HepG2 (cell line): ENCODE measurements at regions not wholly inside any gene's neighbourhood (a gene's known extent, or its start where the extent isn't known, plus 50 kb on each side); places are given as distances from the start of the nearest gene placed in this dataset.

Experiments
- ATAC-seq: fragments of 200-7000 bp; cut with Tn5 transposase; 3 replicates; pipeline ENCODE4 v1.9.1; 2020; ENCODE audit warnings: mild to moderate bottlenecking, moderate library complexity
- BruUV-seq: library from RNA; stranded (reverse); fragments of 400-500 nt; replicated peaks from 2 replicates; lab custom pipeline; 2021; lab: Mats Ljungman, UMichigan
- CTCF ChIA-PET: fragments of 300-600 bp; formaldehyde crosslinking; extraction: SDS; loops from one replicate; lab custom pipeline; 2021; ENCODE audit warnings: low total read pairs, inconsistent platforms, low intra/inter-chr PET ratio; lab: Yijun Ruan, JAX
- POLR2A ChIA-PET: fragments of 350-600 bp; sonication (Branson Sonifier 250); formaldehyde crosslinking; loops from one replicate; lab custom pipeline; 2020; ENCODE audit warnings: antibody characterized with exemption, inconsistent platforms; lab: Yijun Ruan, JAX
- DNase-seq: peaks from one replicate; pipeline ENCODE4 v3.0.0-alpha.2; 2015; ENCODE audit warnings: low spot score
- FAIRE-seq: peaks from 3 replicates; lab custom pipeline; 2011; peaks lifted over from hg19 to GRCh38; lab: Jason Lieb, UNC
- H2AFZ ChIP-seq: one replicate; pipeline ENCODE4 v1.6.1; 2011; ENCODE audit warnings: low read length, inconsistent platforms
- H3K27ac ChIP-seq: fragments of 300-600 bp; 3 replicates; pipeline ENCODE4 v1.8.0; 2011; ENCODE audit warnings: mixed run types, mild to moderate bottlenecking, mixed read lengths, low read length, inconsistent platforms; ENCODE audit not compliant: insufficient read depth; ENCODE audit errors: extremely low read length
- H3K27me3 ChIP-seq, 2 experiments: fragments of 200-600 bp in 1 of 2; 2 replicates in 1 of 2; 3 replicates in 1 of 2; pipeline versions ENCODE4 v1.6.0 to v1.8.0; 2011; ENCODE audit warnings: low read length in 2 of 2, mild to moderate bottlenecking in 2 of 2, moderate library complexity in 2 of 2, inconsistent platforms in 1 of 2; ENCODE audit not compliant: insufficient read depth in 2 of 2, control insufficient read depth in 1 of 2
- H3K36me3 ChIP-seq, 2 experiments: fragments of 200-600 bp in 1 of 2; replicated peaks in 1 of 2; 2 replicates in 1 of 2; 3 replicates in 1 of 2; pipeline versions ENCODE4 v1.5.1 to v1.8.0; 2011; ENCODE audit warnings: low read length in 2 of 2, inconsistent platforms in 1 of 2; ENCODE audit not compliant: insufficient read depth in 2 of 2, control insufficient read depth in 1 of 2
- H3K4me1 ChIP-seq: 2 replicates; pipeline ENCODE4 v1.5.1; 2012; ENCODE audit warnings: low read length, inconsistent platforms; ENCODE audit not compliant: insufficient read depth
- H3K4me2 ChIP-seq: 2 replicates; pipeline ENCODE4 v1.6.0; 2011; ENCODE audit warnings: low read depth, low read length, inconsistent platforms
- H3K4me3 ChIP-seq, 3 experiments: fragments of 200-600 bp in 1 of 3; sonication (generic), shearing (Covaris generic) in 1 of 3; replicated peaks in 1 of 3; 2 replicates each; pipeline ENCODE4 v1.5.1; 2011 to 2016; ENCODE audit warnings: low read length in 3 of 3, inconsistent platforms in 2 of 3, low read depth in 2 of 3, mild to moderate bottlenecking in 2 of 3, control low read depth in 1 of 3, mixed read lengths in 1 of 3; ENCODE audit not compliant: insufficient read depth in 1 of 3
- H3K79me2 ChIP-seq: one replicate; pipeline ENCODE4 v1.6.1; 2011; ENCODE audit warnings: low read length, inconsistent platforms; ENCODE audit not compliant: insufficient read depth
- H3K9ac ChIP-seq: 2 replicates; pipeline ENCODE4 v1.6.0; 2011; ENCODE audit warnings: mild to moderate bottlenecking, low read depth, low read length, inconsistent platforms; ENCODE audit not compliant: insufficient read depth
- H3K9me3 ChIP-seq: 2 replicates; pipeline ENCODE4 v1.5.1; 2012; ENCODE audit warnings: mild to moderate bottlenecking, low read length
- H4K20me1 ChIP-seq: 2 replicates; pipeline ENCODE4 v1.6.0; 2011; ENCODE audit warnings: inconsistent platforms, mild to moderate bottlenecking, low read length, moderate library complexity; ENCODE audit not compliant: insufficient read depth
- HMG20A ChIP-seq: IDR thresholded peaks from 2 replicates; pipeline ENCODE4 v1.6.1; 2016; ENCODE audit warnings: borderline replicate concordance
- IRF1 ChIP-seq: sonication (generic); formaldehyde crosslinking; IDR thresholded peaks from 2 replicates; pipeline ENCODE4 v1.4.0; 2020; ENCODE audit warnings: low read depth, mild to moderate bottlenecking, missing genetic modification reagents
- KDM3A ChIP-seq: IDR thresholded peaks from 2 replicates; pipeline ENCODE4 v1.6.1; 2018; ENCODE audit warnings: low read depth, missing compliant biosample characterization
- POLR2AphosphoS2 ChIP-seq: IDR thresholded peaks from 2 replicates; pipeline ENCODE4 v1.6.1; 2011; ENCODE audit warnings: low read depth, low read length, improper control_type of control experiment
- REXO4 ChIP-seq: sonication (generic); formaldehyde crosslinking; IDR thresholded peaks from 2 replicates; pipeline ENCODE4 v1.8.0; 2022; ENCODE audit warnings: missing genetic modification reagents, mild to moderate bottlenecking, borderline replicate concordance
- SP2 ChIP-seq: sonication (generic); formaldehyde crosslinking; IDR thresholded peaks from 2 replicates; pipeline ENCODE4 v1.5.1; 2020; ENCODE audit warnings: mild to moderate bottlenecking, missing genetic modification reagents
- ZNF644 ChIP-seq: IDR thresholded peaks from 2 replicates; pipeline ENCODE4 v1.6.1; 2016; ENCODE audit warnings: low read depth
- ZNF780A ChIP-seq: sonication (generic); formaldehyde crosslinking; IDR thresholded peaks from 2 replicates; pipeline ENCODE4 v1.8.0; 2022; ENCODE audit warnings: mild to moderate bottlenecking, missing genetic modification reagents, moderate library complexity
- WGBS: methylation state at CpG from one replicate; pipeline ENCODE4 v1.1.6; 2017; ENCODE audit warnings: low lambda C conversion rate; 5-methylcytosine and 5-hydroxymethylcytosine counted together
- in situ Hi-C: cut with HindIII; loops from 2 replicates; pipeline ENCODE4 v1.10.0; 2017; ENCODE audit warnings: low pct_unique_long_range_greater_than_20kb; ENCODE audit not compliant: extremely low pct_ligation_motif_present
- intact Hi-C: fragments of 100-400 bp; cut with micrococcal nuclease; formaldehyde crosslinking; loops from one replicate; pipeline ENCODE4 v1.10.0; 2022; ENCODE audit not compliant: unreplicated experiment

GRCh38 chr2:150232871-150233270 lies 254.6 kb downstream of the RND3 start:
- no TSS peak for BruUV-seq
- Histone ChIP-seq H3K4me2 (no peak overlapping the region), H3K27me3 (no peaks in the 10 kb centered on the region), H3K4me1 (no peaks in the 10 kb centered on the region), H4K20me1 (no peaks in the 10 kb centered on the region), H3K36me3 (no peaks in the 10 kb centered on the region), H3K27ac (no peak overlapping the region)
- no peak for ATAC-seq
- no peak for DNase-seq
- no peak for TF ChIP-seq REXO4 (CRISPR knock-in tag)
- TF ChIP-seq SP2, result no peak
- TF ChIP-seq IRF1 (CRISPR knock-in tag), result no peak
- TF ChIP-seq POLR2AphosphoS2, result no peak
- no peak for TF ChIP-seq KDM3A (CRISPR knock-in tag)
- TF ChIP-seq ZNF780A (CRISPR knock-in tag), result no peak
- no peak for TF ChIP-seq HMG20A
- TF ChIP-seq, all 625 proteins: peak for 0
- Histone ChIP-seq H3K9ac (no peak overlapping the region), H3K79me2 (no peaks in the 10 kb centered on the region), H3K4me3 (no peak overlapping the region), H3K9me3 (peaks cover 11% of the 10 kb centered on the region), H2AFZ (no peak overlapping the region)
- in situ Hi-C loops, result no loop called here
- ChIA-PET POLR2A (no interaction called here), CTCF (no interaction called here)
- no peak for FAIRE-seq
- intact Hi-C loops, result no loop called here

GRCh38 chr2:150232321-150232720 lies 255.1 kb downstream of the RND3 start:
- no peak overlapping the region for H3K27ac ChIP-seq
- CTCF ChIA-PET, result no interaction called here
- ATAC-seq, result no peak
- H3K27me3 ChIP-seq, result no peaks in the 10 kb centered on the region
- 0% methylated on average over 1 of the region's 1 CpG for WGBS
- DNase-seq, result no peak
- no peak overlapping the region for H3K4me3 ChIP-seq
- in situ Hi-C loops (no loop called here), intact Hi-C loops (no loop called here)
- no peak for FAIRE-seq
- no TSS peak for BruUV-seq
- no peaks in the 10 kb centered on the region for H4K20me1 ChIP-seq
- no peak overlapping the region for H2AFZ ChIP-seq
- POLR2A ChIA-PET, result no interaction called here
- no peak overlapping the region for H3K9ac ChIP-seq
- no peak for TF ChIP-seq ZNF644 (CRISPR knock-in tag)
- H3K4me2 ChIP-seq, result no peak overlapping the region
- no peaks in the 10 kb centered on the region for H3K79me2 ChIP-seq
- H3K36me3 ChIP-seq, result no peaks in the 10 kb centered on the region
- peaks cover 11% of the 10 kb centered on the region for H3K9me3 ChIP-seq
- no peaks in the 10 kb centered on the region for H3K4me1 ChIP-seq
